ENCODE measurements at regions not wholly inside any gene's neighbourhood (a gene's known extent, or its start where the extent isn't known, plus 50 kb on each side); places are given as distances from the start of the nearest gene placed in this dataset.

DNA sequence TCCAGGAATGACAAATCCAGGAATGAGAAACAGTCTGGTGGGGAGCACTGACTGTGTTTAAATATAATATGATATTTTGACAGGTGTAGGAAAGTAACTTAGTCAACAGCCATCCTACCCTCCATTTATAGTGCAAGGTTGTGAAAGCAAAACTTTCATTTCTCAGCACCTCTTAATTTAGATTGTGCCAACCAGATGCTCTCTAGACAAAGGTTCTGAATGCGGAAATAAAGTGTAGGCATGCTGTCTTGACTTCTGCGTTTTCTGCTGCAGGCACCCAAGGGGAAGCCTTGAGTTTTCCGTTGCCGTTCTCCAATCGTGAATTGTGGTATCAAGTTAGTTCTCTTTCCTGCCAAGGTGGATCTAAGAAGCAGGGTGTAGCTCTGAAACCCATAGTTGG lies 261.9 kb upstream of the SUCLG2 start:
- H3K4me2 ChIP-seq (ENCODE audit: low read depth, low read length, poor library complexity, severe bottlenecking), result no peak overlapping the region
- no peaks in the 10 kb centered on the region for H3K4me1 ChIP-seq (ENCODE audit: insufficient read depth, low read length, poor library complexity, severe bottlenecking)
- H4K20me1 ChIP-seq (ENCODE audit: insufficient read depth, low read length, poor library complexity, severe bottlenecking), result no peaks in the 10 kb centered on the region
- H3K9me2 ChIP-seq (replicated peaks; ENCODE audit: low read depth, low read length), result no peaks in the 10 kb centered on the region
- H3K9me3 ChIP-seq (ENCODE audit: insufficient read depth, low read depth, low read length), result no peaks in the 10 kb centered on the region
- no peaks in the 10 kb centered on the region for H3K36me3 ChIP-seq (ENCODE audit: insufficient read depth, low read length)
- H3K27me3 ChIP-seq (ENCODE audit: insufficient read depth, low read length, poor library complexity, severe bottlenecking), result no peaks in the 10 kb centered on the region
- H3K4me3 ChIP-seq (ENCODE audit: low read length, poor library complexity, severe bottlenecking), result no peak overlapping the region
- no peaks in the 10 kb centered on the region for H3K79me2 ChIP-seq (ENCODE audit: insufficient read depth, low read length)
- H3K9ac ChIP-seq (ENCODE audit: low read depth, low read length, poor library complexity, severe bottlenecking), result no peak overlapping the region
- TF ChIP-seq EZH2phosphoT487 (IDR thresholded peaks at IDR 0.05; ENCODE audit: borderline replicate concordance), result no peak
- TF ChIP-seq, protein P1, sequence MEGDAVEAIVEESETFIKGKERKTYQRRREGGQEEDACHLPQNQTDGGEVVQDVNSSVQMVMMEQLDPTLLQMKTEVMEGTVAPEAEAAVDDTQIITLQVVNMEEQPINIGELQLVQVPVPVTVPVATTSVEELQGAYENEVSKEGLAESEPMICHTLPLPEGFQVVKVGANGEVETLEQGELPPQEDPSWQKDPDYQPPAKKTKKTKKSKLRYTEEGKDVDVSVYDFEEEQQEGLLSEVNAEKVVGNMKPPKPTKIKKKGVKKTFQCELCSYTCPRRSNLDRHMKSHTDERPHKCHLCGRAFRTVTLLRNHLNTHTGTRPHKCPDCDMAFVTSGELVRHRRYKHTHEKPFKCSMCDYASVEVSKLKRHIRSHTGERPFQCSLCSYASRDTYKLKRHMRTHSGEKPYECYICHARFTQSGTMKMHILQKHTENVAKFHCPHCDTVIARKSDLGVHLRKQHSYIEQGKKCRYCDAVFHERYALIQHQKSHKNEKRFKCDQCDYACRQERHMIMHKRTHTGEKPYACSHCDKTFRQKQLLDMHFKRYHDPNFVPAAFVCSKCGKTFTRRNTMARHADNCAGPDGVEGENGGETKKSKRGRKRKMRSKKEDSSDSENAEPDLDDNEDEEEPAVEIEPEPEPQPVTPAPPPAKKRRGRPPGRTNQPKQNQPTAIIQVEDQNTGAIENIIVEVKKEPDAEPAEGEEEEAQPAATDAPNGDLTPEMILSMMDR (conservative IDR thresholded peaks at IDR 0.05; ENCODE audit: low read length), result no peak
- no peaks in the 10 kb centered on the region for H3F3A ChIP-seq (ENCODE audit: low read depth)
- H2AFZ ChIP-seq (ENCODE audit: low read length), result no peak overlapping the region

DNA sequence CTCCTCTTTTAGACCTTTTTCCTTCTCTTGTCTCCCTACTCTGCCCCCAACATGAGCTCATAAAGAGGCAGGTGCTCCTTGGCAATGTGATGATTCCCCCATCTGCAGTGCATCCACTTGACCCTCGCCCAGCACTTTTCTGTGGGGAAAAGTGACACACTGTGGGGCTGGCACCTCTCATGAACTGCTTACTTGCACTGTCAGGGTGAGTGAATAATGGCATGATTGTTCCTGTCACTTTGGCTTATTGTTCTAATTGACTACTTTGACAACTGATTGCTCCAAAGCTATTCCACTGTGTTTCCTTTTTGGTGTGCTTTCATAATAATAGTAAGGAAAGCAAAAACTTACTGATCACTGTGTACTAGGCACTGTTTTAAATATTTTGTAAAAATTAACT lies 253.3 kb upstream of the SUCLG2 start:
- Histone ChIP-seq H3K9ac (ENCODE audit: low read depth, low read length, poor library complexity, severe bottlenecking) (no peak overlapping the region), H3K79me2 (ENCODE audit: insufficient read depth, low read length) (no peaks in the 10 kb centered on the region), H3K4me1 (ENCODE audit: insufficient read depth, low read length, poor library complexity, severe bottlenecking) (no peaks in the 10 kb centered on the region), H2AFZ (ENCODE audit: low read length) (no peak overlapping the region), H3K4me3 (ENCODE audit: low read length, poor library complexity, severe bottlenecking) (no peak overlapping the region), H3K27me3 (ENCODE audit: insufficient read depth, low read length, poor library complexity, severe bottlenecking) (no peaks in the 10 kb centered on the region), H3K9me2 (replicated peaks; ENCODE audit: low read depth, low read length) (no peaks in the 10 kb centered on the region), H4K20me1 (ENCODE audit: insufficient read depth, low read length, poor library complexity, severe bottlenecking) (no peaks in the 10 kb centered on the region), H3F3A (ENCODE audit: low read depth) (no peaks in the 10 kb centered on the region), H3K36me3 (ENCODE audit: insufficient read depth, low read length) (no peaks in the 10 kb centered on the region), H3K4me2 (ENCODE audit: low read depth, low read length, poor library complexity, severe bottlenecking) (no peak overlapping the region), H3K9me3 (ENCODE audit: insufficient read depth, low read depth, low read length) (no peaks in the 10 kb centered on the region)
- TF ChIP-seq, protein P1 (conservative IDR thresholded peaks at IDR 0.05; ENCODE audit: low read length), result no peak
- no peak for TF ChIP-seq EZH2phosphoT487 (IDR thresholded peaks at IDR 0.05; ENCODE audit: borderline replicate concordance)

DNA sequence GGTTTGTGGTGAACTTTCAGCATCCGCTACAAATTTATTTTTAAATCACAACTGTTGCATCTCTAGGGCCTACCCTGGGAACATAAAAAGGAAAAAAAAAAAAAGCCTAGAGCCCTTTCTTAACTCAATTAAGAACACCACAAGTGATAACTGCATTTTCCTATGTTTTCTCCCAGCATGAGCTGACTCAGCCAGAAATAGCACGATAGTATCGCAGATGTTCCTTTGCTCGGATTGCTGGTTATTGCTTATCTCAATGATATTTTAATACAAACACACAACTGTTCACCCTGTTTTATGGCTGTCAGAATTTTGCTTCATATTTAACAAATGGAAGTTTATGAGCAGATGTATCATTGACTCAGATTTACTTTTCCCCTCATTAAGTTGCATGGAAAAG lies 251.8 kb upstream of the SUCLG2 start:
- H3K79me2 ChIP-seq (ENCODE audit: insufficient read depth, low read length), result no peaks in the 10 kb centered on the region
- H2AFZ ChIP-seq (ENCODE audit: low read length), result no peak overlapping the region
- no peaks in the 10 kb centered on the region for H3K27me3 ChIP-seq (ENCODE audit: insufficient read depth, low read length, poor library complexity, severe bottlenecking)
- H3F3A ChIP-seq (ENCODE audit: low read depth), result no peaks in the 10 kb centered on the region
- no peaks in the 10 kb centered on the region for H3K4me1 ChIP-seq (ENCODE audit: insufficient read depth, low read length, poor library complexity, severe bottlenecking)
- TF ChIP-seq EZH2phosphoT487 (IDR thresholded peaks at IDR 0.05; ENCODE audit: borderline replicate concordance), result no peak
- TF ChIP-seq, protein P1 (conservative IDR thresholded peaks at IDR 0.05; ENCODE audit: low read length), result no peak
- H3K4me3 ChIP-seq (ENCODE audit: low read length, poor library complexity, severe bottlenecking), result no peak overlapping the region
- H3K9me2 ChIP-seq (replicated peaks; ENCODE audit: low read depth, low read length), result no peaks in the 10 kb centered on the region
- no peaks in the 10 kb centered on the region for H4K20me1 ChIP-seq (ENCODE audit: insufficient read depth, low read length, poor library complexity, severe bottlenecking)
- no peak overlapping the region for H3K4me2 ChIP-seq (ENCODE audit: low read depth, low read length, poor library complexity, severe bottlenecking)
- no peaks in the 10 kb centered on the region for H3K9me3 ChIP-seq (ENCODE audit: insufficient read depth, low read depth, low read length)
- H3K9ac ChIP-seq (ENCODE audit: low read depth, low read length, poor library complexity, severe bottlenecking), result no peak overlapping the region
- no peaks in the 10 kb centered on the region for H3K36me3 ChIP-seq (ENCODE audit: insufficient read depth, low read length)
